ENCODE measurements at regions not wholly inside any gene's neighbourhood (a gene's known extent, or its start where the extent isn't known, plus 50 kb on each side); places are given as distances from the start of the nearest gene placed in this dataset.

DNA sequence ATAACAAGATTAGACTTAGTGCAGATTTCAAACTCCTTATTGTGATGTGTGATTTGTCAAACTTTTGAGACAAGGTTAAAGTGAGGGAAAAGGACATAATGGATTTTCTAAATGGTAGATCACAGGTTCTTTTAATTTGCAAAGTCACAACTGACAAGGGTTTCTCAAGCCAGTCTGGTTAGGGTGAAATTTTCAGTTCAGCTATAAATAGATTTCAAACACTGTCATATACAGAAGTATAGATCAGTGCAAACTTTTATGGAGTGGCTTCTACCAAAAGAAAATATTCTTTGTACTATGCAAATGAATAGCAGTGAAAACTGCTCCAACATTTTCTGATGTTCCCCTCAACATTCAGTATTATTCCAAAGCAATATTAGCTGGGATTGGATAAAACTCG lies 337.1 kb upstream of the MAN1A1 start:
- TF ChIP-seq POLR2A (IDR thresholded peaks at IDR 0.05): no peak
- TF ChIP-seq, protein P1, sequence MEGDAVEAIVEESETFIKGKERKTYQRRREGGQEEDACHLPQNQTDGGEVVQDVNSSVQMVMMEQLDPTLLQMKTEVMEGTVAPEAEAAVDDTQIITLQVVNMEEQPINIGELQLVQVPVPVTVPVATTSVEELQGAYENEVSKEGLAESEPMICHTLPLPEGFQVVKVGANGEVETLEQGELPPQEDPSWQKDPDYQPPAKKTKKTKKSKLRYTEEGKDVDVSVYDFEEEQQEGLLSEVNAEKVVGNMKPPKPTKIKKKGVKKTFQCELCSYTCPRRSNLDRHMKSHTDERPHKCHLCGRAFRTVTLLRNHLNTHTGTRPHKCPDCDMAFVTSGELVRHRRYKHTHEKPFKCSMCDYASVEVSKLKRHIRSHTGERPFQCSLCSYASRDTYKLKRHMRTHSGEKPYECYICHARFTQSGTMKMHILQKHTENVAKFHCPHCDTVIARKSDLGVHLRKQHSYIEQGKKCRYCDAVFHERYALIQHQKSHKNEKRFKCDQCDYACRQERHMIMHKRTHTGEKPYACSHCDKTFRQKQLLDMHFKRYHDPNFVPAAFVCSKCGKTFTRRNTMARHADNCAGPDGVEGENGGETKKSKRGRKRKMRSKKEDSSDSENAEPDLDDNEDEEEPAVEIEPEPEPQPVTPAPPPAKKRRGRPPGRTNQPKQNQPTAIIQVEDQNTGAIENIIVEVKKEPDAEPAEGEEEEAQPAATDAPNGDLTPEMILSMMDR (IDR thresholded peaks at IDR 0.05): no peak

Measured in heart left ventricle (tissue), 13 donors.